Calu3 (cell line): ENCODE measurements at regions not wholly inside any gene's neighbourhood (a gene's known extent, or its start where the extent isn't known, plus 50 kb on each side); places are given as distances from the start of the nearest gene placed in this dataset.

Experiments
- BruUV-seq: library from RNA; stranded (reverse); fragments of 400-500 nt; replicated peaks from 2 replicates; lab custom pipeline; 2021; lab: Mats Ljungman, UMichigan
- CTCF ChIA-PET: fragments of 300-600 bp; sonication (Branson Sonifier 250); formaldehyde crosslinking; loops from one replicate; lab custom pipeline; 2022; ENCODE audit warnings: antibody characterized with exemption; lab: Charles Lee
- DNase-seq: peaks from one replicate; pipeline ENCODE4 v3.0.0; 2022
- H3K27ac Mint-ChIP-seq: one replicate; pipeline ENCODE4 v1.8.0; 2022; ENCODE audit warnings: mixed read lengths; ENCODE audit not compliant: unreplicated experiment
- H3K27me3 Mint-ChIP-seq: one replicate; pipeline ENCODE4 v1.8.0; 2022; ENCODE audit warnings: mixed read lengths; ENCODE audit not compliant: unreplicated experiment
- H3K36me3 Mint-ChIP-seq: one replicate; pipeline ENCODE4 v1.8.0; 2022; ENCODE audit warnings: mild to moderate bottlenecking, moderate library complexity, mixed read lengths; ENCODE audit not compliant: insufficient read depth, unreplicated experiment
- H3K4me1 Mint-ChIP-seq: one replicate; pipeline ENCODE4 v1.8.0; 2022; ENCODE audit warnings: mild to moderate bottlenecking, low read depth, mixed read lengths; ENCODE audit not compliant: unreplicated experiment
- H3K4me3 Mint-ChIP-seq: one replicate; pipeline ENCODE4 v1.8.0; 2022; ENCODE audit warnings: mild to moderate bottlenecking, low read depth, moderate library complexity, mixed read lengths; ENCODE audit not compliant: unreplicated experiment
- H3K9me3 Mint-ChIP-seq: one replicate; pipeline ENCODE4 v1.8.0; 2022; ENCODE audit warnings: low read depth, mixed read lengths; ENCODE audit not compliant: unreplicated experiment
- CTCF ChIP-seq: fragments of 200-600 bp; IDR thresholded peaks from one replicate; pipeline ENCODE4 v1.8.0; 2022; ENCODE audit warnings: antibody characterized with exemption; ENCODE audit not compliant: unreplicated experiment
- intact Hi-C: fragments of 100-400 bp; cut with micrococcal nuclease; formaldehyde crosslinking; loops from one replicate; pipeline ENCODE4 v1.10.0; 2022; ENCODE audit not compliant: unreplicated experiment

DNA sequence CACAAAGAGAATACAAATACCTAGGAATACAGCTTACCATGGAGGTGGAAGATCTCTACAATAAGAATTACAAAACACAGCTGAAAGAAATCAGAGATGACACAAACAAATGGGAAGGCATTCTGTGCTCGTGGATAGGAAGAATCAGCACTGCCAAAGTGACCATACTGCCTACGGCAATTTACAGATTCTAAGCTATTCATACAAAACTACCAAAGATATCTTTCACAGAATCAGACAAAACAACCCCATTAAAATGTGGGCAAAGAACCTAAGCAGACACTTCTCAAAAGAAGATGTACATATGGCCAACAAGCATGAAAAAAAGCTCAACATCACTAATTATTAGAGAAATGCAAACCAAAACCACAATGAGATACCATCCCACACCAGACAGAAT is 133.2 kb upstream of the SSTR4 start:
- CTCF ChIA-PET: no interaction called here
- no TSS peak for BruUV-seq

DNA sequence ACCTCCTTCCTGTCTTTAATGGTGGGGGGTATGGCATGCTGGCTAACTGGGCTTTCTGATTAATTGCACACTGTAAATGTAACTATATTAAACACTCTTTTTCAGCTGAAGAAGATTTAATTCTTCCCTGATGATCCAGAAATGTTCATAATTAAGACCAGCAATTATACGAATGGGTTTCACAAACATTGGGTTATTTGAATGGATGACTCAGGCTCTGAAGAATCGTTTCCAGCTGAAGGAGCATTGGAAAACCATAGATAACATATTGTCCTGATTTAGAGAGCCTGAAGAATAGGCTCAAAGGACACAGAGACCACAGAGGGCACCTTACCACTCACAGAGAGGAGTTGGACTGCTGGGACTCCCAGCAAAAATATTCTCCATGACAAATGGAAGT is 130.7 kb upstream of the SSTR4 start:
- no TSS peak for BruUV-seq
- Mint-ChIP-seq H3K9me3 (no peaks in the 10 kb centered on the region), H3K27ac (no peak overlapping the region), H3K4me1 (no peaks in the 10 kb centered on the region), H3K36me3 (no peaks in the 10 kb centered on the region), H3K4me3 (no peak overlapping the region), H3K27me3 (no peaks in the 10 kb centered on the region)
- no peak for DNase-seq
- no peak for TF ChIP-seq CTCF
- CTCF ChIA-PET: no interaction called here
- intact Hi-C loops: no loop called here

More for the DNA sequence above, 133.2 kb upstream of the SSTR4 start:
- Mint-ChIP-seq H3K9me3 (no peaks in the 10 kb centered on the region), H3K36me3 (no peaks in the 10 kb centered on the region), H3K27ac (no peak overlapping the region), H3K4me1 (no peaks in the 10 kb centered on the region), H3K27me3 (no peaks in the 10 kb centered on the region), H3K4me3 (no peak overlapping the region)
- TF ChIP-seq CTCF: no peak
- no peak for DNase-seq
- intact Hi-C loops: no loop called here

- H3K27ac Mint-ChIP-seq: no peak overlapping the region
- H3K36me3 Mint-ChIP-seq: no peaks in the 10 kb centered on the region
- no peaks in the 10 kb centered on the region for H3K4me1 Mint-ChIP-seq
- H3K4me3 Mint-ChIP-seq: no peak overlapping the region
- H3K9me3 Mint-ChIP-seq: no peaks in the 10 kb centered on the region
- intact Hi-C loops: no loop called here
- no peak for DNase-seq
- CTCF ChIA-PET: no interaction called here
- no peak for TF ChIP-seq CTCF
- no peaks in the 10 kb centered on the region for H3K27me3 Mint-ChIP-seq
- BruUV-seq: no TSS peak
Observed at GRCh38 chr20:22904905-22905304, 130.2 kb upstream of the SSTR4 start.

- intact Hi-C loops: no loop called here
- Mint-ChIP-seq H3K27ac (no peak overlapping the region), H3K27me3 (no peaks in the 10 kb centered on the region), H3K9me3 (no peaks in the 10 kb centered on the region), H3K36me3 (no peaks in the 10 kb centered on the region), H3K4me3 (no peak overlapping the region), H3K4me1 (no peaks in the 10 kb centered on the region)
- TF ChIP-seq CTCF: no peak
- CTCF ChIA-PET: no interaction called here
- no peak for DNase-seq
- no TSS peak for BruUV-seq
Observed at GRCh38 chr20:22905658-22906057, 129.5 kb upstream of the SSTR4 start.
